Keratinocyte (primary cell): ENCODE measurements at regions not wholly inside any gene's neighbourhood (a gene's known extent, or its start where the extent isn't known, plus 50 kb on each side); places are given as distances from the start of the nearest gene placed in this dataset.

Experiments used
- DNase-seq: peaks from one replicate; pipeline ENCODE4 v3.0.0-alpha.2; 2011; ENCODE audit warnings: low read depth, missing footprints, low spot score
- FAIRE-seq: peaks from 2 replicates; lab custom pipeline; 2011; peaks lifted over from hg19 to GRCh38; lab: Jason Lieb, UNC
- H2AFZ ChIP-seq: 2 replicates; pipeline ENCODE4 v1.6.0; 2012; ENCODE audit warnings: low read length, control low read depth, inconsistent platforms; ENCODE audit not compliant: control insufficient read depth
- H3K27ac ChIP-seq: 2 replicates; pipeline ENCODE4 v1.5.1; 2011; ENCODE audit warnings: low read length; ENCODE audit not compliant: control insufficient read depth, insufficient read depth
- H3K27me3 ChIP-seq: 3 replicates; pipeline ENCODE4 v1.6.0; 2011; ENCODE audit warnings: low read length; ENCODE audit not compliant: control insufficient read depth, insufficient read depth; ENCODE audit errors: extremely low read depth
- H3K36me3 ChIP-seq, 2 experiments: 2 replicates in 1 of 2; 3 replicates in 1 of 2; pipeline ENCODE4 v1.5.1; 2011; ENCODE audit warnings: low read length in 2 of 2, mild to moderate bottlenecking in 1 of 2; ENCODE audit not compliant: control insufficient read depth in 2 of 2, insufficient read depth in 2 of 2; ENCODE audit errors: extremely low read depth in 1 of 2
- H3K4me1 ChIP-seq: 3 replicates; pipeline ENCODE4 v1.5.1; 2011; ENCODE audit warnings: low read length; ENCODE audit not compliant: control insufficient read depth, insufficient read depth; ENCODE audit errors: extremely low read depth
- H3K4me2 ChIP-seq: 3 replicates; pipeline ENCODE4 v1.6.0; 2011; ENCODE audit warnings: low read depth, low read length; ENCODE audit not compliant: control insufficient read depth, insufficient read depth; ENCODE audit errors: extremely low read depth
- H3K4me3 ChIP-seq, 3 experiments: fragments of 200-600 bp in 1 of 3; sonication (generic) in 1 of 3; 2 replicates in 2 of 3; 3 replicates in 1 of 3; pipeline ENCODE4 v1.5.1; 2011 to 2016; ENCODE audit warnings: low read length in 3 of 3, mild to moderate bottlenecking in 3 of 3, control low read depth in 2 of 3, inconsistent platforms in 1 of 3, low read depth in 1 of 3, mixed read lengths in 1 of 3, mixed run types in 1 of 3, moderate library complexity in 1 of 3; ENCODE audit not compliant: control insufficient read depth in 2 of 3, insufficient read depth in 2 of 3; ENCODE audit errors: extremely low read depth in 1 of 3
- H3K79me2 ChIP-seq: 2 replicates; pipeline ENCODE4 v1.6.0; 2012; ENCODE audit warnings: low read length; ENCODE audit not compliant: control insufficient read depth, insufficient read depth
- H3K9ac ChIP-seq: 3 replicates; pipeline ENCODE4 v1.6.0; 2011; ENCODE audit warnings: low read length; ENCODE audit not compliant: control insufficient read depth, insufficient read depth; ENCODE audit errors: extremely low read depth
- H3K9me1 ChIP-seq: 3 replicates; pipeline ENCODE4 v1.6.0; 2011; ENCODE audit warnings: low read length; ENCODE audit not compliant: control insufficient read depth, insufficient read depth; ENCODE audit errors: extremely low read depth
- H3K9me3 ChIP-seq: 2 replicates; pipeline ENCODE4 v1.5.1; 2012; ENCODE audit warnings: low read depth, low read length; ENCODE audit not compliant: control insufficient read depth
- H4K20me1 ChIP-seq: 3 replicates; pipeline ENCODE4 v1.6.0; 2011; ENCODE audit warnings: low read length; ENCODE audit not compliant: control insufficient read depth, insufficient read depth; ENCODE audit errors: extremely low read depth
- EZH2 ChIP-seq: IDR thresholded peaks from one replicate; pipeline ENCODE4 v1.6.1; 2012; ENCODE audit warnings: inconsistent platforms, mild to moderate bottlenecking, low read length, moderate library complexity
- dilution Hi-C: fragments of 300-500 bp; cut with MboI; formaldehyde crosslinking; loops from one replicate; pipeline ENCODE4 v1.7.0; 2020; ENCODE audit warnings: low sequenced_read_pairs; ENCODE audit not compliant: extremely low pct_ligation_motif_present
- TF ChIP-seq, protein P1 (sequence below), 3 experiments: IDR thresholded peaks in 1 of 3; conservative IDR thresholded peaks in 1 of 3; optimal IDR thresholded peaks in 1 of 3; 2 replicates in 2 of 3; 3 replicates in 1 of 3; pipeline versions ENCODE3 to v1.5.1; 2011; ENCODE audit warnings: low read length in 3 of 3, mild to moderate bottlenecking in 3 of 3, moderate library complexity in 2 of 3, control low read depth in 1 of 3, inconsistent platforms in 1 of 3; ENCODE audit not compliant: insufficient read depth in 2 of 3; ENCODE audit errors: extremely low read depth in 1 of 3

DNA sequence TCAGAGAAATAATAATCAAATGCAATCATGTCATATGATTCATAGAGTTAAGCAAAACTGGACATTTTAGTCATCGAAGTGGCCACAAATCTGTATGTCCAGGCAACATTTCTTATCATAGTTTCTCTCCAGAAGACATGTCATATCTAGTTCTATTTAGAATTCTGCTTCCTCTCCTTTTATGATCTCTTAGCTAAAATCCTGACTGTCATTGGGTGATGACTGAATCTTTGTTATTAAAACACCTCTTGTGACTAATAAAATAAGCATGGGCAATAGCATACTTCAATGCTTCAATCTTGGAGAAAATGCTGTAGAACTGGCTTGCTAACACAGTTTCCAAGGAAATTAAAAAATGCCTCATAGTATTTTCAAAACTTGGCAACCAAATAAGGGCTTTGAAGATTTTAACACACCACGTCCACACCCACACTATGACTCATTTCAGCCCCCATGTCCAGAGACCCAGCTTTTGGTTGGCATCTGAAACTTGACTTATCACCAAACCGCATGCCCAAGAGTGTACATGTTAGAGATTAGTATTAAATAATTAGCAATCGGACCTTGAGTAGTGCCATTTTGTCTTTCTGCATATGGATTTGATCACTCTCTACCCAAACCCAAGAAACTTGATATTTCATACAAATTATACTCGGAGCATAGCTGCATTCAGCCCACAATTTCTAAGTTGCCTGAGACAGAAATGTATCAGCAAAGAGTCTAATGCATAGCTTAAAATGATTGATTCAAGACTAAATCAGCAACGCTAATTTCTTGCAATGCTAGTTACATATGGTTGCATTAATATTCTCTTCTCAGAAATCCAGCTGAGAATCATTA lies 106.5 kb upstream of the ETAA1 start:
- H4K20me1 ChIP-seq: no peaks in the 10 kb centered on the region
- TF ChIP-seq, protein P1, sequence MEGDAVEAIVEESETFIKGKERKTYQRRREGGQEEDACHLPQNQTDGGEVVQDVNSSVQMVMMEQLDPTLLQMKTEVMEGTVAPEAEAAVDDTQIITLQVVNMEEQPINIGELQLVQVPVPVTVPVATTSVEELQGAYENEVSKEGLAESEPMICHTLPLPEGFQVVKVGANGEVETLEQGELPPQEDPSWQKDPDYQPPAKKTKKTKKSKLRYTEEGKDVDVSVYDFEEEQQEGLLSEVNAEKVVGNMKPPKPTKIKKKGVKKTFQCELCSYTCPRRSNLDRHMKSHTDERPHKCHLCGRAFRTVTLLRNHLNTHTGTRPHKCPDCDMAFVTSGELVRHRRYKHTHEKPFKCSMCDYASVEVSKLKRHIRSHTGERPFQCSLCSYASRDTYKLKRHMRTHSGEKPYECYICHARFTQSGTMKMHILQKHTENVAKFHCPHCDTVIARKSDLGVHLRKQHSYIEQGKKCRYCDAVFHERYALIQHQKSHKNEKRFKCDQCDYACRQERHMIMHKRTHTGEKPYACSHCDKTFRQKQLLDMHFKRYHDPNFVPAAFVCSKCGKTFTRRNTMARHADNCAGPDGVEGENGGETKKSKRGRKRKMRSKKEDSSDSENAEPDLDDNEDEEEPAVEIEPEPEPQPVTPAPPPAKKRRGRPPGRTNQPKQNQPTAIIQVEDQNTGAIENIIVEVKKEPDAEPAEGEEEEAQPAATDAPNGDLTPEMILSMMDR (optimal IDR thresholded peaks at IDR 0.05 in 1 of 3, IDR thresholded peaks at IDR 0.05 in 1 of 3, conservative IDR thresholded peaks at IDR 0.05 in 1 of 3; ENCODE audit: extremely low read depth in 1 of 3, insufficient read depth in 2 of 3, low read length in 3 of 3): no peak
- no peak for TF ChIP-seq EZH2
- peak overlapping the region; percentile 98 for H3K27ac ChIP-seq
- dilution Hi-C loops: no loop called here
- H3K4me3 ChIP-seq: peak overlapping the region in 1 of 3 experiments; percentile 40
- H3K27me3 ChIP-seq: no peaks in the 10 kb centered on the region
- H3K9me1 ChIP-seq: no peaks in the 10 kb centered on the region
- H3K36me3 ChIP-seq: no peaks in the 10 kb centered on the region
- H3K4me1 ChIP-seq: peaks cover 24% of the 10 kb centered on the region
- FAIRE-seq (peak; percentile 83), DNase-seq (peak; percentile 84)
- H3K79me2 ChIP-seq: no peaks in the 10 kb centered on the region
- peak overlapping the region; percentile 52 for H3K9ac ChIP-seq
- H3K9me3 ChIP-seq: no peaks in the 10 kb centered on the region
- peak overlapping the region; percentile 47 for H2AFZ ChIP-seq
- peak overlapping the region; percentile 83 for H3K4me2 ChIP-seq

DNA sequence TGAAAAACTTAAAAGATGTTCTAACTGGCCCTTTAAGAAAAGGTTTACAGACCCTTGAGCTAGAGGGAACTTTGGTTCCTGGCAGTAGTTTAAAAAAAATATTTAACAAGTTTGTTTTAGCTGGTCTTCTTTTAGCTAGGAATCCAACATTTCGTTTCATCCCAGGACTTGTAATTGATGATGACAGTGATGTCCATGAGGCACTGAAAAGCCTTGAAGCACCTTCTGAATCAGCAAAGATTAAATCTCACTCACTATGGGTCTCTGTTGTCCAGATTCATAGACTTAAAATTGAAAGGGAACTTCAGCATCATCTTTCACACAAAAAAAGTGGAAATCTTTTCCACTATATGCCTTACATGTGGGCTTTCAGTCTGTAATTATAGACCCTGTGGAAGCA lies 102.9 kb upstream of the ETAA1 start:
- Histone ChIP-seq H3K4me1 (peaks cover 19% of the 10 kb centered on the region), H3K4me3 (no peak overlapping the region), H3K9ac (no peak overlapping the region), H3K27ac (no peak overlapping the region), H3K9me1 (no peaks in the 10 kb centered on the region), H3K9me3 (no peaks in the 10 kb centered on the region), H4K20me1 (no peaks in the 10 kb centered on the region), H3K79me2 (no peaks in the 10 kb centered on the region), H2AFZ (no peak overlapping the region), H3K27me3 (no peaks in the 10 kb centered on the region), H3K36me3 (no peaks in the 10 kb centered on the region), H3K4me2 (no peak overlapping the region)
- DNase-seq (no peak), FAIRE-seq (no peak)
- dilution Hi-C loops: no loop called here
- no peak for TF ChIP-seq EZH2
- TF ChIP-seq, protein P1 (optimal IDR thresholded peaks at IDR 0.05 in 1 of 3, IDR thresholded peaks at IDR 0.05 in 1 of 3, conservative IDR thresholded peaks at IDR 0.05 in 1 of 3; ENCODE audit: extremely low read depth in 1 of 3, insufficient read depth in 2 of 3, low read length in 3 of 3): no peak
